ENCODE measurements at regions not wholly inside any gene's neighbourhood (a gene's known extent, or its start where the extent isn't known, plus 50 kb on each side); places are given as distances from the start of the nearest gene placed in this dataset.
A peak's percentile ranks its signal among the peaks of the same experiment; 100 is the strongest.

DNA sequence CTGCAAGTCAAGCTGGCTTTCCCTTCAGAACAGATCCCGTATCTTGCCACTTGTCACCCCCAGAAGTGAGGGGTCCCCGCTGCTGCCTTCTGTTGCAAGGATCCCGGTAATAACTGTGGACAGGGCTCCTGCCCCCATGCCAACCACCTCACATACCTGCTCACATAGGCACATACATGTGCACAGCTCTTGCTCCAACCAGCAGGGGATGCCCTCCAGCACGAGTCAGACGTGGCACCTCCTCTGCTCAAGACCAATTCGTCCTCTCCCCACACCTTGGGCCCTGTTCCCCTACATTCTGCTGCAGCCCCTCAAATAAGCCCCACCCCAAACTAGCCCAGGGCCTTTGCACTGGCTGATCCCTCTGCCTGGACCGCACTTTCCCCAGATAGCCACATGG is 163.3 kb downstream of the CRYBB2 start:
- Histone ChIP-seq H3K36me3 (ENCODE audit: control insufficient read depth, insufficient read depth, low read length) (peaks cover 24% of the 10 kb centered on the region), H3K79me1 (ENCODE audit: low read depth in 1 of 2, low read length in 2 of 2) (peaks cover 35 to 51% of the 10 kb centered on the region in 2 experiments), H2BK20ac (ENCODE audit: low read depth, low read length) (no peak overlapping the region), H3K4me1 (ENCODE audit: control insufficient read depth, insufficient read depth, low read length) (no peaks in the 10 kb centered on the region), H3K27ac (ENCODE audit: insufficient read depth, low read length) (no peak overlapping the region), H4K8ac (ENCODE audit: low read depth in 2 of 2, low read length in 2 of 2) (no peak overlapping the region), H3K4me2 (ENCODE audit: low read depth, low read length) (no peak overlapping the region), H4K91ac (ENCODE audit: insufficient read depth, low read depth, low read length) (no peak overlapping the region), H2AK5ac (ENCODE audit: low read depth, low read length) (no peak overlapping the region), H3K9me3 (ENCODE audit: control insufficient read depth, insufficient read depth, low read length) (no peaks in the 10 kb centered on the region), H3K4ac (ENCODE audit: low read depth, low read length) (no peak overlapping the region), H2AK9ac (replicated peaks; ENCODE audit: low read depth, low read length, poor library complexity) (no peak overlapping the region), H3K14ac (replicated peaks; ENCODE audit: low read depth, low read length) (no peak overlapping the region), H3K27me3 (ENCODE audit: control insufficient read depth, insufficient read depth, low read length) (no peaks in the 10 kb centered on the region), H3K18ac (ENCODE audit: low read depth, low read length) (no peak overlapping the region), H3K4me3 (ENCODE audit: insufficient read depth, low read depth, low read length) (no peak overlapping the region), H2BK120ac (ENCODE audit: low read depth, low read length) (no peak overlapping the region), H3K23ac (ENCODE audit: low read depth, low read length) (no peak overlapping the region), H3K9ac (ENCODE audit: low read depth, low read length) (no peak overlapping the region), H2AFZ (replicated peaks; ENCODE audit: low read length, poor library complexity) (no peak overlapping the region), H3K9me1 (ENCODE audit: insufficient read depth, low read length) (peaks cover 8% of the 10 kb centered on the region; the same call in 1 of the 2 replicates), H4K20me1 (ENCODE audit: insufficient read depth, low read length) (peaks cover 51% of the 10 kb centered on the region), H2BK5ac (ENCODE audit: low read depth, low read length, poor library complexity, severe bottlenecking) (no peak overlapping the region), H4K5ac (ENCODE audit: low read depth, low read length) (no peak overlapping the region), H3K56ac (ENCODE audit: extremely low read depth, insufficient read depth, low read length) (no peak overlapping the region), H2BK15ac (ENCODE audit: low read depth, low read length) (no peak overlapping the region)
- BruUV-seq (replicated peaks) = no TSS peak
- dilution Hi-C loops (cut with HindIII; ENCODE audit: low sequenced_read_pairs, unreplicated experiment) = no loop called here
- ChIA-PET CTCF (no interaction called here), POLR2A (ENCODE audit: unreplicated experiment) (no interaction called here)
- DNase-seq (no peak), ATAC-seq (ENCODE audit: low read depth) (no peak)
- in situ Hi-C loops (cut with MboI; ENCODE audit: low sequenced_read_pairs) = no loop called here
- 94% methylated on average over 3 of the region's 7 CpGs; no CpG with 5 or more reads in 1 of the 2 experiments for WGBS, 2 experiments (ENCODE audit: extremely low coverage in 2 of 2, insufficient read length in 1 of 2)
- no peak for TF ChIP-seq MAFK (IDR thresholded peaks at IDR 0.05; ENCODE audit: low read depth, low read length)
- TF ChIP-seq, protein P1, sequence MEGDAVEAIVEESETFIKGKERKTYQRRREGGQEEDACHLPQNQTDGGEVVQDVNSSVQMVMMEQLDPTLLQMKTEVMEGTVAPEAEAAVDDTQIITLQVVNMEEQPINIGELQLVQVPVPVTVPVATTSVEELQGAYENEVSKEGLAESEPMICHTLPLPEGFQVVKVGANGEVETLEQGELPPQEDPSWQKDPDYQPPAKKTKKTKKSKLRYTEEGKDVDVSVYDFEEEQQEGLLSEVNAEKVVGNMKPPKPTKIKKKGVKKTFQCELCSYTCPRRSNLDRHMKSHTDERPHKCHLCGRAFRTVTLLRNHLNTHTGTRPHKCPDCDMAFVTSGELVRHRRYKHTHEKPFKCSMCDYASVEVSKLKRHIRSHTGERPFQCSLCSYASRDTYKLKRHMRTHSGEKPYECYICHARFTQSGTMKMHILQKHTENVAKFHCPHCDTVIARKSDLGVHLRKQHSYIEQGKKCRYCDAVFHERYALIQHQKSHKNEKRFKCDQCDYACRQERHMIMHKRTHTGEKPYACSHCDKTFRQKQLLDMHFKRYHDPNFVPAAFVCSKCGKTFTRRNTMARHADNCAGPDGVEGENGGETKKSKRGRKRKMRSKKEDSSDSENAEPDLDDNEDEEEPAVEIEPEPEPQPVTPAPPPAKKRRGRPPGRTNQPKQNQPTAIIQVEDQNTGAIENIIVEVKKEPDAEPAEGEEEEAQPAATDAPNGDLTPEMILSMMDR (conservative IDR thresholded peaks at IDR 0.05; ENCODE audit: low read depth, low read length) = 0 out of 2 replicates have a peak, but pooled peaks have one; percentile 4
- intact Hi-C loops (cut with micrococcal nuclease) = no loop called here

All from IMR-90 (cell line).